Small intestine (tissue), 7 donors: ENCODE measurements at regions not wholly inside any gene's neighbourhood (a gene's known extent, or its start where the extent isn't known, plus 50 kb on each side); places are given as distances from the start of the nearest gene placed in this dataset.

Experiments used
- DNase-seq, 2 donors: peaks; one replicate each; pipeline versions ENCODE4 v3.0.0 to v3.0.0-alpha.2; 2013
- FAIRE-seq: peaks from 2 replicates; lab custom pipeline; 2012; peaks lifted over from hg19 to GRCh38; lab: Jason Lieb, UNC
- H3K27ac ChIP-seq, 3 donors: one replicate each; pipeline ENCODE4 v1.5.1; 2013; ENCODE audit warnings: low read length in 2 of 3, mild to moderate bottlenecking in 2 of 3, control low read depth in 1 of 3, inconsistent platforms in 1 of 3, low read depth in 1 of 3, moderate library complexity in 1 of 3
- H3K27me3 ChIP-seq, 3 donors: one replicate each; pipeline ENCODE4 v1.6.1; 2013; ENCODE audit warnings: low read length in 3 of 3, inconsistent platforms in 1 of 3; ENCODE audit not compliant: control insufficient read depth in 3 of 3, insufficient read depth in 3 of 3
- H3K36me3 ChIP-seq, 3 donors: one replicate each; pipeline ENCODE4 v1.6.1; 2013; ENCODE audit warnings: low read length in 3 of 3, inconsistent platforms in 1 of 3, low read depth in 1 of 3, mild to moderate bottlenecking in 1 of 3, moderate library complexity in 1 of 3; ENCODE audit not compliant: control insufficient read depth in 3 of 3, insufficient read depth in 2 of 3
- H3K4me1 ChIP-seq, 3 donors: one replicate each; pipeline ENCODE4 v1.6.1; 2013; ENCODE audit warnings: low read length in 2 of 3, inconsistent platforms in 1 of 3, low read depth in 1 of 3, mild to moderate bottlenecking in 1 of 3, moderate library complexity in 1 of 3; ENCODE audit not compliant: control insufficient read depth in 3 of 3, insufficient read depth in 2 of 3
- H3K4me3 ChIP-seq, 3 donors: one replicate each; pipeline ENCODE4 v1.5.1; 2013; ENCODE audit warnings: low read length in 3 of 3, control low read depth in 1 of 3, inconsistent platforms in 1 of 3, low read depth in 1 of 3, mild to moderate bottlenecking in 1 of 3, moderate library complexity in 1 of 3
- H3K9me3 ChIP-seq, 2 donors: one replicate each; pipeline ENCODE4 v1.6.1; 2013; ENCODE audit warnings: low read depth in 1 of 2, low read length in 1 of 2; ENCODE audit not compliant: control insufficient read depth in 2 of 2, insufficient read depth in 1 of 2
- WGBS, 3 donors: extraction: QIAGEN DNeasy Blood & Tissue Kit; methylation state at CpG; one replicate each; pipeline ENCODE4 v1.1.7; 2013; 5-methylcytosine and 5-hydroxymethylcytosine counted together
- donor health status: healthy with polysubstance abuse.
- donor health status: control.
- donor health status: control.
- donor health status: Bipolar disorder and iron deficiency.
- donor health status: healthy.

DNA sequence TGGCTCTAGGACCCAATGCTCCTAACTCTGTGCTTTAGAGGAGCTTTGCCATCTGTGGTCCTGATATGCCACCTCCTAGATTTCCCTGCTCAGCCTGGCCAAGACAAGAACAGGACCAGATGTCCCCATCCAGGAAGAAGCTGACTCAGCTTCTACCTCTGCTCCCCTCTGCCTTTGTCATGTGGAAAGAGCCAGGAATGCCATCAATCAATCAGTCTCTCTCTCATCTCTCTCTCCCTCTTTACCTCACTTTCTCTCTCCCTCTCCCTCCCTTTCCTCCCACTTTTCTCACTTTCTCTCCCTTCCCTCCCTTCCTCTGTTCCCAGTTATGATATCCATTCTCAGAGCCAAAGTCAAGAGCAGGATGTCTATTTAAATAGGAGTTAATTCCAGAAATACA is 892.5 kb upstream of the TMEM132C start:
- FAIRE-seq (no peak), DNase-seq (no peak)
- Histone ChIP-seq H3K36me3 (no peaks in the 10 kb centered on the region), H3K27ac (no peak overlapping the region), H3K9me3 (no peaks in the 10 kb centered on the region), H3K4me3 (no peak overlapping the region), H3K27me3 (no peaks in the 10 kb centered on the region), H3K4me1 (no peaks in the 10 kb centered on the region)

DNA sequence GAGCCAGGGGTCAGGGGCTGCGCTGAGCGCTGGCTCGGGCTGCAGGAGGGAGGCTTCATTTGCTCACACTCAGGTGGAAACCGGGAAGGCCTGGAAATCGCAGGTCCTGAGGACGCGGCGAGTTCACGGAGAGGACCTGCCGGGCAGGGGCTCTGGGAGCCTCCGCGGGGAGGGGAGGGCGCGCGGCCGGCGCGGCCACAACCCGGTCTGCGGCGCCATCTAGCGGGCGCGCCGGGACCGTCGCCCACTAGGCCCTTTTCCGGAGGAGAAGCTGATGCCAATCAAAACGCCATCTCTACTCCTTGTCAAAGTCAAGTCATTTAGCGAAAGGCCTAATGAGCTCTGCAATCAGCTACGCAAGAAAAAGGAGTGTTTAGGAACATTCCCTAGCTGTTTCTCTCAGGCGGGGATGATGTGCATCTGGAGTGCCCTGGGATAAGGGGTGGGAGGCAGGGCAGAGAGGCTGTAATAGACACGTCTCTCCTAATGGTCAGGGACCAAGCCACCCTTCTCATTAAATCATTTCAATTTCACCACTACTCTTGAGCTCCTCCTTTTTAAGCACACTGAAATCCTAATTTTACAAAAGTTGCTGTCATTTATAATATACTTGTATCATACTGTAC is 885.8 kb upstream of the TMEM132C start:
- H3K4me3 ChIP-seq: no peak overlapping the region
- no peaks in the 10 kb centered on the region for H3K9me3 ChIP-seq
- H3K4me1 ChIP-seq: no peaks in the 10 kb centered on the region
- FAIRE-seq (no peak), DNase-seq (peak; percentile 19 to 62)
- H3K27me3 ChIP-seq: no peaks in the 10 kb centered on the region
- WGBS, 3 donors: 4 to 6% (median 5%) methylated on average over 33 of the region's 33 CpGs
- no peaks in the 10 kb centered on the region for H3K36me3 ChIP-seq
- H3K27ac ChIP-seq: no peak overlapping the region

DNA sequence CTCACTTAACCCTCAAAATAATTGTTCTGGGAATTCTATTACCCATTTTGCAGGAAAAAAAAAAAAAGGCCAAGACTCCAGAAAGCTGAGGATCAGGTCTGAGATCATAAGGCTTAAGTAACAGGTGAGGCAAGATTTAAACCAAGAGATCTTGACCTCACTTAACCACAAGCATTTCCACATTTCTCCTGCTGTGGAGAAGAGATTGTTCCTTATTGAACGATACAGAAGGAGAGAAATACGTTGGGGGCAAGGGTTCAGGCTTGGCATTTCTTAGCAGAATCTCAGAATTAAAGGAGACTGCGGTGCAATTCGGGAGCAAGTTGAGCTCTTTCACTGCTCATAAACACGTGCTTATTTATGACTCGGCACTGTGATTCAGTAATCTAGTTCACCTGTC is 885.3 kb upstream of the TMEM132C start:
- no peaks in the 10 kb centered on the region for H3K4me1 ChIP-seq
- H3K9me3 ChIP-seq: no peaks in the 10 kb centered on the region
- H3K27ac ChIP-seq: no peak overlapping the region
- H3K36me3 ChIP-seq: no peaks in the 10 kb centered on the region
- H3K27me3 ChIP-seq: no peaks in the 10 kb centered on the region
- no peak for DNase-seq
- 60 to 72% (median 64%) methylated on average over 6 of the region's 6 CpGs for WGBS, 3 donors
- FAIRE-seq: no peak
- H3K4me3 ChIP-seq: no peak overlapping the region

DNA sequence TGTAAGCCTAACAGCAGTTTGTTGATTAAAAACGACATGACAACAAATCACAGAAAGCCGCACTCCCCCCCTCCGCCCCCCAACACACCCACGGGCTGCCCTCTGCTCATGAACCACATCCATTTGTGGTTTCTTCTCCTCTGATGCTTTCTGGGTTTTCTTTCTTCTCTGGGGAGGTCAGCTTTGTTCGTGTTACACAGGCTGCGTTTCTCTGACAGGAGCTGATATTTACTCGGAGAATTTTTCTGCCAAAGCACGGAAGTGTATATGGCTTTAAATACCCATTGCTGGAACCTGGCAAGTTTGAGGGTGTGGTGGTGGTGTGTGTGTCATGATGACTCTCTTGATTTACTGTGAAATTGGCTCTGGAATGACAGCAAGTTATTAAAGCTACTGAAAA is 883.7 kb upstream of the TMEM132C start:
- DNase-seq (no peak), FAIRE-seq (no peak)
- Histone ChIP-seq H3K4me3 (no peak overlapping the region), H3K36me3 (no peaks in the 10 kb centered on the region), H3K27ac (no peak overlapping the region), H3K27me3 (no peaks in the 10 kb centered on the region), H3K4me1 (no peaks in the 10 kb centered on the region), H3K9me3 (no peaks in the 10 kb centered on the region)
- 55 to 69% (median 66%) methylated on average over 8 of the region's 8 CpGs for WGBS, 3 donors

DNA sequence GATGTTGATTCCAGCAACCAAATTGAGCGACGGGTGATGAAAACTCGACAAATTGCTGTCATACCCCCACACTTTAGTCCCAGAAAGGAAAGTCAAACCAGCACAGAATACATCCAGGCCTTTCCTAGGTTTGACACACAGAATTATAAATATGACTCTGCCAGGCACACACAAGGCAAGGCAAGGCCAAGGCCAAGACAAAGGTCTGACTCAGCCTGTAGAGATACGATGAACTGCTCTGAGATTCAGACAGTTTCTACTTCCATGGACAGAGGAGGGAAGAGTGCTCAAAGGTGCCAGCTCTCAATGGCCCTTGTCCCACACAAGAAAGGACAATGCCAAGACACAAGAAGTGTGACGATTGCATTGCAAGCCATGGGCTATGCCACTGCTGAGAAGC is 880.2 kb upstream of the TMEM132C start:
- H3K4me1 ChIP-seq: no peaks in the 10 kb centered on the region
- no peaks in the 10 kb centered on the region for H3K27me3 ChIP-seq
- no peak for DNase-seq
- H3K4me3 ChIP-seq: no peak overlapping the region
- FAIRE-seq: no peak
- 76 to 89% (median 80%) methylated on average over 5 of the region's 5 CpGs for WGBS, 3 donors
- H3K36me3 ChIP-seq: no peaks in the 10 kb centered on the region
- no peak overlapping the region for H3K27ac ChIP-seq
- H3K9me3 ChIP-seq: no peaks in the 10 kb centered on the region

DNA sequence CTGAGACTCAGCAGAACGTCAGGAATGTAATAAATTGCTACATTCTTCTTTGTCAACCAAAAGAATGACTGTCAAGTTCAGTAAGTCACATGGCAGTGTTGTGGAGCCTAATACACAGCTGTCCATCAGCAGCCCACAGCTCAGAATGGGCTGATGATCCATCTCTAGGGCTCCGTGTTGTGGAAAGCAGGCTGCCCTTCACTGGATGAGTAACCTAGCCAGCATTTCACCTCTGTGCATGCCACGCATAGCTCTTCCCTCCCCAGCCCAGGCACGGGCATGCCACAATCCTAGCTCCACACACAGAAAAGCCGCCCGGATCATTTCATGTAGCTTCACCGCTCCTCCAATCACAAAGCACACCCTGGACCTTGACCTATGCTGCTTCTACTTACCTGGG is 878.0 kb upstream of the TMEM132C start:
- 70 to 82% (median 74%) methylated on average over 7 of the region's 7 CpGs for WGBS, 3 donors
- H3K27ac ChIP-seq: no peak overlapping the region
- no peaks in the 10 kb centered on the region for H3K27me3 ChIP-seq
- H3K9me3 ChIP-seq: no peaks in the 10 kb centered on the region
- DNase-seq (no peak), FAIRE-seq (no peak)
- H3K4me3 ChIP-seq: no peak overlapping the region
- no peaks in the 10 kb centered on the region for H3K4me1 ChIP-seq
- no peaks in the 10 kb centered on the region for H3K36me3 ChIP-seq

DNA sequence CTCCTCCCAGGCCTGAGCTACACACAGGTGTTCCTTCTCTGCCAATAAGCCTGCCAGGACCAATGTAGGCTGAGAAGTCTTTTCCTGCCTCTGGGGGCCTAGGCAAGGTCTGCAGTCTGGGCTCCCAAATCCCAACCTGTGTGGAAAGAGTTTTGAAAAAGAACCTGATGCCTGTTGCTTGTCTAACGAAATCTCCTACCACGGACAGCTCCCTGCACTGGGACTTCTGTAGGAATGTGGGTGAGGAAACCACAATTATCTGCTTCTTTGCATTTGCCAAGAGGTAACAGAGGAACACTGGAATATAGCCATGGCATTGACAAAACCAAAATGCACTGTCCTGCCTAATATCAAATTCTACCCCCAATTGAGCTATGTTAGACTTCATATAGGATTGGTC is 877.0 kb upstream of the TMEM132C start:
- H3K27me3 ChIP-seq: no peaks in the 10 kb centered on the region
- H3K4me3 ChIP-seq: no peak overlapping the region
- 7 to 16% (median 12%) methylated on average over 2 of the region's 2 CpGs for WGBS, 3 donors
- H3K36me3 ChIP-seq: no peaks in the 10 kb centered on the region
- H3K4me1 ChIP-seq: no peaks in the 10 kb centered on the region
- DNase-seq (peak in 1 of 2 donors; percentile 27), FAIRE-seq (no peak)
- H3K9me3 ChIP-seq: no peaks in the 10 kb centered on the region
- no peak overlapping the region for H3K27ac ChIP-seq

DNA sequence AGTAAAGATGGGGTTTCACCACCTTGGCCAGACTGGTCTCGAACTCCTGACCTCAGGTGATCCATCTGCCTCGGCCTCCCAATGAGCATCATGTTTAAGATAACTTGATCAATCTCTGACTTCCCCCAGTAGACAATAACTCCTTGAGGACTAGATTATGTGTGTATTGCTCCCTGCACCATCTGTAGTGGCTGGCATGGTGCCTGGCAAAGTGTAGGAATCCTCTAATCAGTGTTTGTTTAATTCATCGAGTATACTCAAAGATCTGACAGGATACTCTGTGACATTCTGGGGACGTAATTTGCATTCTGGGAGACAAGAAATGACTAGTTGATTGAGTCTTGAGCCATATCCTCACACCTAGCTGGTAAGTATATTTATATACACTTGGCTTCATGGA is 873.5 kb upstream of the TMEM132C start:
- 45 to 69% (median 45%) methylated on average over 4 of the region's 4 CpGs for WGBS, 3 donors

DNA sequence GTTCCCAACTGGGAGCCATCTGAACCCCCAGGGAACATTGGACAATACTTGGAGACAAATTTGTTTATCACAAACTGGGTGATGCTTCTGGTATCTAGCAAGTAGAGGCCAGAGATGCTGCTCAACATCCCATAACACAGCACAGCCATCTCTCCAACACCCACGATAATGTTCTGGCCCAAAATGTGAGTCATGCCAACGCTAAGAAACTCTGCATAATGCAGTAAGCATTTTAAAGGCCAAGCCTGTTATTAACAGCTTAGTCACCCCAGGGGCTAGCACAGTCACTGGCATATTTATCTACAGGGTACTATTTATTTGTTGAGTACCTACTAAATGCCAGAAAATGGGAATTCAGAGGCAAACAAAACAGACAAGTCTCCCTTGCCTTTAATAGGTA is 873.1 kb upstream of the TMEM132C start:
- H3K9me3 ChIP-seq: no peaks in the 10 kb centered on the region
- no peaks in the 10 kb centered on the region for H3K36me3 ChIP-seq
- H3K27ac ChIP-seq: no peak overlapping the region
- H3K27me3 ChIP-seq: no peaks in the 10 kb centered on the region
- no peak overlapping the region for H3K4me3 ChIP-seq
- FAIRE-seq (no peak), DNase-seq (no peak)
- no peaks in the 10 kb centered on the region for H3K4me1 ChIP-seq
- 58 to 68% (median 67%) methylated on average over 2 of the region's 2 CpGs for WGBS, 3 donors

More for the DNA sequence above, 873.5 kb upstream of the TMEM132C start:
- DNase-seq (no peak), FAIRE-seq (no peak)
- Histone ChIP-seq H3K27me3 (no peaks in the 10 kb centered on the region), H3K4me3 (no peak overlapping the region), H3K9me3 (no peaks in the 10 kb centered on the region), H3K4me1 (no peaks in the 10 kb centered on the region), H3K27ac (no peak overlapping the region), H3K36me3 (no peaks in the 10 kb centered on the region)
